GM23338 (cell line): ENCODE measurements at regions not wholly inside any gene's neighbourhood (a gene's known extent, or its start where the extent isn't known, plus 50 kb on each side); places are given as distances from the start of the nearest gene placed in this dataset.

Experiments
- EZH2phosphoT487 ChIP-seq: fragments of 200-600 bp; sonication (generic); IDR thresholded peaks from one replicate; pipeline ENCODE4 v1.8.1; 2018; ENCODE audit warnings: antibody characterized with exemption; ENCODE audit not compliant: unreplicated experiment
- REST ChIP-seq: IDR thresholded peaks from one replicate; pipeline ENCODE4 v1.6.1; 2018; ENCODE audit warnings: antibody characterized with exemption; ENCODE audit not compliant: unreplicated experiment
- STAT1 ChIP-seq: IDR thresholded peaks from one replicate; pipeline ENCODE4 v1.6.1; 2016; ENCODE audit warnings: antibody characterized with exemption; ENCODE audit not compliant: unreplicated experiment

DNA sequence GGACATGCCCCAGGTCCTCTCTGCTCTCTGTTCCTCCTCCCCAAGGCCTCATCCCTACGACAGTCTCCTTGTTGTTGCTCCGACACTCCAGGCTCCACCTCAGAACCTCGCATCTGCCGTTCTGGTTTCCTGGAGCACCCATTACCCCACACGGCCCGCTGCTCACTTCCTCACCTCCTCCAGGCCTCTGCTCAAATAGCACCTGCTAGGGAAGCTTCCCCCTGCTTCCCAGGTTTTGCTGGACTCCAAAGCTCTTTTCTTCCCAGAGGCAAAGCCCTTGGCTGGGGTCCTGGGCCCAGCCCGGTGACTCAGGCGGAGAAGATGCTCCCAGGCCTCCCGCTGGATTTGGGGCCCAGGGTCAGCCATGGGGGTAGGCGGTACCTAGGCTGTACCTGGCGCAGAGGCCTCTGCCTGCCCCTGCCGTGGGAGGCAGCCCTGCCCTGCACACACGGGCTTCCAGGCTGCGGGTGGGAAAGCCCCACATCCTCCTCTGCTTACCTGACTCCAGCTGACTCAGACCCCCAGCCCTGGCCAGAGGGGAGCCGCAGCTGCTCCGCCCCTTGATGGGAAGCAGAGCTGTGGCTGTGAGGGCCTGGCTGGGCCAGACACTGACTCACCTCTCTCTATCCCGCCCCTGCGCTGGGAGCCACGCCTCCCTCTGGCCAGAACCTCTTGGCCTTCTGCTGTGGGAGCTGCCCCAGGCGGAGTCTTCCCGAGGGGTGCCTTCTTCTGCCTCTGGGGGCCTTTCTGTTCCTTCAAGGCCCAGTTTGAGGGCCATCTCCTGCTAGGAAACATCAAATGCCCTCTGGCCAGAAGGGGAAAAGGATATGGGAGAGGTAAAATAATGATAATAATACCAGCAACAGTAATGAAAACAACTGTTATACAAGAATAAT is 130.5 kb downstream of the CEBPB start:
- no peak for TF ChIP-seq EZH2phosphoT487
- no peak for TF ChIP-seq STAT1
- TF ChIP-seq REST: no peak
